Fibroblast of the aortic adventitia (primary cell): ENCODE measurements at regions not wholly inside any gene's neighbourhood (a gene's known extent, or its start where the extent isn't known, plus 50 kb on each side); places are given as distances from the start of the nearest gene placed in this dataset.

Source experiments
- DNase-seq: peaks from one replicate; pipeline ENCODE4 v3.0.0-alpha.2; 2010; ENCODE audit warnings: low read depth
- H3K4me3 ChIP-seq: 2 replicates; pipeline ENCODE4 v1.5.1; 2011; ENCODE audit warnings: low read depth, mild to moderate bottlenecking, control low read depth, low read length, moderate library complexity
- CTCF ChIP-seq: IDR thresholded peaks from 2 replicates; pipeline ENCODE4 v1.5.1; 2011; ENCODE audit warnings: mild to moderate bottlenecking, low read length, control low read depth, inconsistent platforms; ENCODE audit not compliant: insufficient read depth

DNA sequence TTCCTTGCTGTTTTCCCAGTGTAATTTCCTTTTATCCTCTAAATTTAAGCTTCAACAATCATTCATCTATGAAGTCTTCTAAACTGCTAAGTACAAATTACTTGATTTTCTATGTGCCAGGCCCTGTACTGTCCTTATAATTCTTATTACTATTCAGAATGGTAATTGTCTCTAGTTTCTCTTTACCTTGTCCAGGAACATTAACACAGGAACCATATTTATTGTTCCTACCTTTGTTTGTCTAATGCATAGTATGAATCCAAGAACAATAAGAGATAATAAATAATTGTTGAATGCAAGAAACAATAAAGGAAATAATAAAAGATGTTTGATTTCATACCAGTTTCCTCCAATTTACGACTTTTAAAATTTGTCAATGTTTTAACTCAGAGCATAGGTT lies 1083.2 kb downstream of the ROBO2 start:
- no peak for TF ChIP-seq CTCF
- no peak for DNase-seq

DNA sequence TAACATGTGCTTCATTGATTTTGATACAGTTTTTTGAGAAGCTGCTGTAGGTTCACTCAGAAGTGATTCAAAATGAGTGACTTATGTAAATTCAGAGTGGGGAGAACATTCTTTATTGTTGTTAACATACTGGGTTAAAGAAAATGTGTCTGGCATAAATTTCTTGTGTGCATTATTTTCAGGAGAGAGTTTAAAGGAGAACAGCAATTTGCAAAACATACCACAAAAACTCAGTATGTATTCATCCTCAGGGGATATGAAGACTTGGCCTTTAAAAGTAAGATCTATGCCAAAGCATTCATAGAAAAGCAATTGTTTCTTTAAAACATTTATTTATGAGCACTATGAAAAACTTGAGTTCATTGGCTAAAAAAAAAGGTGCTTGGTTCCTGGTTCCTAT lies 1089.8 kb downstream of the ROBO2 start:
- H3K4me3 ChIP-seq = no peak overlapping the region
- DNase-seq = no peak
- TF ChIP-seq CTCF = no peak

More for the DNA sequence above, 1083.2 kb downstream of the ROBO2 start:
- H3K4me3 ChIP-seq = no peak overlapping the region

- no peak overlapping the region for H3K4me3 ChIP-seq
- no peak for DNase-seq
- TF ChIP-seq CTCF = no peak
These were observed 1090.9 kb downstream of the ROBO2 start for GRCh38 chr3:78130741-78131290.

DNA sequence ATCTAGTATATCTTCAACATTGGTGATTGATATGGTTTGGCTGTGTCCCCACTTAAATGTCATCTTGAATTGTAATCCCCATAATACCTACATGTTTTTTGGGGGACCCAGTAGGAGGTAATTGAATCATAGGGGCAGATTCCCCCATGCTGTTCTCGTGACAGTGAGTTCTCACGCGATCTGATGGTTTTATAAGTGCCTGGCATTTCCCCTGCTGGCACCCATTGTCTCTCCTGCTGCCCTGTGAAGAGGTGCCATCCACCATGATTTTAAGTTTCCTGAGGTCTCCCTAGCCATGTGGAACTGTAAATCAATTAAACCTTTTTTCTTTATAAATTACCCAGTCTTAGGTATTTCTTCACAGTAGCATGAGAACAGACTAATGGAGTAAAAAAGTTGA lies 1094.6 kb downstream of the ROBO2 start:
- no peak for TF ChIP-seq CTCF
- DNase-seq = no peak
- H3K4me3 ChIP-seq = no peak overlapping the region

DNA sequence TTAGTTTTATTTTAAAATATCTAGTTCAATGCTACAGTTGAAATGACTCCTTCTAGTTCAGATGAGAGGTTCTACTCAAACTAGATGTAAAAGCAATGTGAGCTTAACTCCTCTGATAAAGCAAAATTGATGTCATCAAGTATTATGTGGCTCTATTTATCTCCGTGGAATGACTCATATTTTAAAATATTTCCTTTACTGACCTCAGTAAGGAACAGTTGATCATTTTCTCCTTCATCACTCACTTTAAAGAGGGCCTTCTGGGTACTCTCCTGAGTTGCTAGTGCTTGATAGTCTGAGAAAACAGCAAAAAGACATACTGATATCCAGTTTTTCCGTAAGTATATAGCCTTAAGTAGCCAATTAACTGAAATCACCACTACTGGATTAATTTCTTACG lies 1099.3 kb downstream of the ROBO2 start:
- no peak overlapping the region for H3K4me3 ChIP-seq
- peak; percentile 17 for DNase-seq
- TF ChIP-seq CTCF = no peak

GRCh38 chr3:78140274-78140673 lies 1100.4 kb downstream of the ROBO2 start:
- no peak for TF ChIP-seq CTCF
- H3K4me3 ChIP-seq = no peak overlapping the region
- no peak for DNase-seq

DNA sequence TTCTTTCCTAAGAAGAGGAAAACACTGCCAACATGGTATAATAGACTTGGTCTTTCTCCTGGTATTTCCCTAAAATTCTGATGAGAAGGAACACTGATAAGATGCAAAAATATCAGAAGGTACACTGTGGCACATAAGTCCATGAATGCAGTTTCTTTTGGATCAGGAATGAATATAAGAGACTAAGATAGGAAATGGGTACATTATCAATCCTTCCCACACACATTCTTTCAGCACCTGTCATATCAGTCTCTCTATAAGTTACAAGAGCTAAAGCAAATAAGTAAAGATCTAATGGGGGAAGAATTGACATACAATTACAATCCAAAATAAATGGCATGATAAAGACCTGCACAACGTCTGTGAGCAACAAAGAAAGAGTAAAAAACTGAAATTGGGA lies 1101.0 kb downstream of the ROBO2 start:
- TF ChIP-seq CTCF = no peak
- H3K4me3 ChIP-seq = no peak overlapping the region
- DNase-seq = no peak
